ENCODE measurements at regions not wholly inside any gene's neighbourhood (a gene's known extent, or its start where the extent isn't known, plus 50 kb on each side); places are given as distances from the start of the nearest gene placed in this dataset.

GRCh38 chr5:29015523-29015922, 1977.1 kb upstream of the CDH9 start:
- TF ChIP-seq CTCF (IDR thresholded peaks at IDR 0.05) (no peak), POLR2A (IDR thresholded peaks at IDR 0.05) (no peak)

Measured in body of pancreas (tissue), 4 donors.